DMS153 (cell line): ENCODE measurements at regions not wholly inside any gene's neighbourhood (a gene's known extent, or its start where the extent isn't known, plus 50 kb on each side); places are given as distances from the start of the nearest gene placed in this dataset.

Experiments used
- DNase-seq: peaks from one replicate; lab custom pipeline; 2025; lab: John Stamatoyannopoulos, UW

DNA sequence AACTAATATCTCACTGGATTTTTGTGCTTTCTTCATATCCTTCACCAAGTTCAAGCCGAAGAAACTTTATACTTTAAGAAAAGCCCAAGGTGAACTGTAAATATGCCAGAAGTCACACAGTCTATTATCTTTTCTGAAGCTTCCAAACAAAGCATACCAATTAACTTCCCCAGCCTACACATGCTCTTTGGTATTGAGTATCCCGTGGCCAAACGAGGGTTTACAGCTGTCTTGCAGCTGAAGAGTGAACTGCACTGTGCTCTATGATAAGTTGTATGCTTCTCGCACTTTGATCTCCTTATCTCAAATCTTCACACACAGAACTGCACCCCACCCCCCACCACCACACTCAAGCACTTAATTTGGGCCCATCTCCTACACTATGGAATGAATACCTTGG is 215.6 kb upstream of the VEPH1 start:
- DNase-seq = no peak

DNA sequence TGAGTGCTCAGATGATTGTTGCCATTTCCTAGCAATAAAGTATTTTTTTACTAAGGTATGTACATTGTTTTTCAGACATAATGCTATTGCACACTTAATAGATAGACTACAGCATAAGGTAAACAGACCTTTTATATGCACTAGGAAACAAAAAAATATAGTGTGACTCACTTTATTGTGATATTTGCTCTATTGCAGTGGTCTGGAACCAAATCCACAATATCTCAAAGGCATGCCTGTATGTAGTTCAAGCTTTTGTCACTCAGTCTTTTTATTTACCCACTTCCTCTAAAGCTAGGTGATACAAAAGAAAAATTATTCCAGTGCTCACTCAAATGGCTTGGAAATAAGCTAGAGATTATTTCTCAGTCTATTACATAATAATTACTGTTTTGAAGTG is 209.9 kb upstream of the VEPH1 start:
- DNase-seq = no peak

DNA sequence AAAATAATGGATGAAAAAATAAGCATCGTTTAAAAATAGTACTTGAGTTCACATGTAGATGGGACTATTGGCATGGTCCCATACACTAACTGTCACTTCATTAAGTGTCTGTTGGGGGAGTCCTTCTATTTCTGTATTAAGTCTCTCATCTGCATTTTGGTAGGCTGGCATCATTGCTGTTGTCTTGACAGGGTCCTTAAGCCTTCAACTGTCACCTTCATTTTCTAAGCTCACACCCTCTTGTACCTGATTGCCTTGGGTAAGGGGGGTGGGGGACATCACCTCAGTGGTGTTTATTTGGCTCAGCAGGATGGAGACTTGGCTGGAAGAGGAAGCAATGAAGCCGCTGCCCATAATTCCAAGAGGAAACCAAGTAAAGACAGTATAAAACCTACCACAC is 202.0 kb upstream of the VEPH1 start:
- DNase-seq = no peak

GRCh38 chr3:157700405-157700804 is 197.2 kb upstream of the VEPH1 start:
- no peak for DNase-seq

DNA sequence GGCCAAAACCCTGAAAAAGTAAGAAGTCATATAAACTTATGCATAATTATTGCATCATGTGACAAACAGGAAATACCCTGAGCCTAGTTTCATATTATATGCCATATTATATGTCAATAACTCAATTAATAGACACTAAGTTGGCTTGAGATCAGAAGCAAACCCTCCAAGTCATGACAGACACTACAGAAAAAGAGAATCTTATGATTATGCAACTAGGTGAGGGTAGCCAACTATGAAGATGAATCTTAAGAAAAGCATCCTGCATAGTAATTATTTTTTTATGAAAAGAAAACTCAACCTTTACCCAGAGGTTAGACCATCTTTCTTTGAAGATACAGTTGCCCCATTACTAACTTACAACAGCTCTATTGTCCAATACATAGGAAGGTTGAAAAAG is 192.4 kb upstream of the VEPH1 start:
- no peak for DNase-seq

DNA sequence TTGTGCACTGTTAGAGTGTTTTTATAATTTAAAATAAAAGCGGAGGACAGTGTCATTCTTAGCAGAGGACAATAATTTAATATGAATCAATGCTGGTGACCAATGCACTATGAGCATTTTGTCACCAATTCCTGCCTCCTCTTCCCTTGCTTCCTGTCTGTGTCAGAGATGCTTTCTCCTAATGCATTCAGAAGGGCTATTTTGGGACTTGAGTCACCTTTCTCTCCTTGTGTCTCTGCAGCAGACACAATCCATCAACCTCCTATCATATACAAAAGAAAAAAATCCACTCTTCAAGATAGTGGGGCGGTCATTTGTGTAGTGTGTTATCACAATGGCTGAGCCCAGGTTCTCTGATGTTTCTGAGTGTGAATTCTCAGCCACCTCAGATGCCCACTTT is 191.9 kb upstream of the VEPH1 start:
- DNase-seq = no peak

GRCh38 chr3:157693762-157694161 is 190.5 kb upstream of the VEPH1 start:
- DNase-seq = no peak

GRCh38 chr3:157692468-157692867 is 189.3 kb upstream of the VEPH1 start:
- DNase-seq = no peak

- DNase-seq = no peak
These were observed 180.5 kb upstream of the VEPH1 start for GRCh38 chr3:157683668-157684067.

GRCh38 chr3:157672061-157672460 is 168.8 kb upstream of the VEPH1 start:
- DNase-seq = no peak

DNA sequence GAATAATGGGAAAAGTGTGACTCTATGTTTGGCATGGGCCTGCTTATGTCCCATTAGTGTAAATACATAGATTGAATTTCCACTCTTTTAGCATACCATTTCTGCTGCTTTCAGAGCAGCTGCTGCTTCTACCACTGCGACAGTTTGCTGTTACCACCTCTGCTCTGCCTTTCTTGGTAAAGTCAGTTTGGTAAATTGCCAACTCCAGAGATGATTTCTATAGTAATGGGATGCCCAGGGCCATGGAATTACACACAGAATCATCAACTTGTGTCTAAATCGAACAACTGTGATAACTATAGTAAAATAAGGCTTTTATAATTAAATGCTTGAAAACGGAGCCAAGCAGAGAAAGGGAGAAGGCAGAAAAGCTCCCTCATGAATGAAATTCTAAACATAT is 168.4 kb upstream of the VEPH1 start:
- no peak for DNase-seq

- peak; percentile 31 for DNase-seq
These were observed 166.2 kb upstream of the VEPH1 start for GRCh38 chr3:157669416-157669815.

DNA sequence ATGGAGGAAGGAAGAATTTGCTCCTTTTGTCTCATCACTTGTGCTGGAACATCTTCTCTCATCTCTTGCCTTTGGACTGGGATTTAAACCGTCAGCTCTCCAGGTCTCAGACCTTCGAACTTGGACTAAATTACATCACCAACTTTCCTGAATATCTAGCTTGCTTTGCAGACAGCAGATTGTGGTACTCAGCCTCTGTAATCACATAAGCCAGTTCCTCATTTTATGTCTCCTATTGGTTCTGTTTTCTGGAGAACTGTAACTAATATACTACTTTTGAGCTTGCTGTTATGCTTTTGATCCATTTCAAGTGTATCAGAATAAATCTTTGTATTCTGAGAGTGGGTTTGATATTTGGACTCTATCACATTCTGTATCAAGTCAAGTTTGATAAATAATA is 164.3 kb upstream of the VEPH1 start:
- DNase-seq = no peak

DNA sequence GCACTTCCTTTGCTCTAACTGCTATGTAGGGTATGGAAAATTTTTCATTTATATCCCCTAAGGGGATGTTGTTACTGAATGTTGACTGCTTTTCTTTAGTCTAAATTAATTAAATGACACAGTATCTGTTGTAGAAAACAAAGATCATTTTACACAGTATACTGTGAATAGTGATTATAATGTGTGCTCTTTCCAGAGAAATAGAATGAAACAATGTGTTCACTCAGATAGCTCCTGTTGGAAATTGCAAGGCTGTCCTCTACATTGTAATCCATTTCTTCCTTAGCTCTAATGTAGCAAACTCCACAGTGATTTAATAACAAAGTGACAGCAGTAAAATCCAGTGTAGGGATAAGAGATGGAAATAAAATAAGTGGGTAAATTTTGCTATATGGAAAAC is 159.0 kb upstream of the VEPH1 start:
- DNase-seq = no peak

DNA sequence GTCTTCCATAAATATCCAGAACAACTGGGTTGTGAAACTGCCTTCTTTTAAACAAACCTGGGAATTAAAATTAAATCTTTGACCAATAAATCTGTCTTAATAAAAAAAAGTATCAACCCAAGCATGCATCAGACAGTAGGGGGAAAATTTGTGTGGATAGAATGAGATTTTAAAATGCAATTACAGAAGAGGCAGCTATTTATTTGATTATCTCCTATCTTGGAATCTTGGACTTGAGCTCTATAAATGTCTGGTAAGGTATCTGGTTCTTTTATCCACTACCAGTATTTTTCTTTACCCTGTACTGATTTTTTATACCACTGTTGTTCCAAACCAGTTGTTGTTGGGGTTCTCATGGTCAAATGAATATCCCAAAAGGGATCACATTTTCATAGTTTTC is 157.6 kb upstream of the VEPH1 start:
- no peak for DNase-seq

DNA sequence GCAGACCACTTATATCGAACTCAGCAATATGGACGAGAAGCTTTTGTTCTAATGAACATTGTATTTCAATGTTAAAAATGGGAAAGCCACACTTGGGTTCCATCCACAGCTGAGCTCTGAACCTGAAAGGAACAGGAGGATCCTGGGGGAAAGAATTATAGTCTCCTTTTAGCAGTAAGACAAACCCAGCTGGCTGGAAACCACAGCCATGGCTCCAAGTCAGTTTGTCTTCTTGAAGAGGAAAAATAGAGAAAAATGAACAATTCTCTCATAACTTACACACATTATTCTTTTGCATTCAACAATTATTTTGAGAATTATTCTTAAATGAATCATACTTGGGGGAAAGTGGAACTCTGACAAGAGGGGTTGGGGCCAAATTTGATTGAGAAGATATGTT is 149.2 kb upstream of the VEPH1 start:
- DNase-seq = no peak

GRCh38 chr3:157650699-157651098 is 147.5 kb upstream of the VEPH1 start:
- no peak for DNase-seq

GRCh38 chr3:157650172-157650571 is 147.0 kb upstream of the VEPH1 start:
- no peak for DNase-seq

GRCh38 chr3:157649511-157649910 is 146.3 kb upstream of the VEPH1 start:
- no peak for DNase-seq

- no peak for DNase-seq
These were observed 144.6 kb upstream of the VEPH1 start for GRCh38 chr3:157647820-157648219.

- DNase-seq = no peak
These were observed 136.7 kb upstream of the VEPH1 start for GRCh38 chr3:157639756-157640426.

- no peak for DNase-seq
These were observed 134.7 kb upstream of the VEPH1 start for GRCh38 chr3:157637866-157638265.

DNA sequence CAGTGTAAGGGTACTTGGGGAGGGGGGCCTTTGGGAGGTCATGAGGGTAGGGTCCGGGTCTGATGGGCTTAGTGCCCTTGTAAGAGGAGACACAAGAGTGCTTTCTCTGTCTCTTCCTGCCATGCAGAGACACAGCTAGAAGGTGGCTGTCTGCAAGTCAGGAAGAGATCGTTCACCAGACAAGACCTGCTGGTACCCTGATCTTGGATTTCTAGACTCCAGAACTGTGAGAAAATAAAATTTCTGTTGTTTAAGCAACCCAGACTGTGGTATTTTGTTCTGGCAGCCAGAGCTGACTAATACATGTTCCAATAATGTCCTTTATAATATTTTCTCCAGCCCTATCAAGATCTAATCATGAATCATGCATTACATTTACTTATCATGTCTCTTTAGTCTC is 130.0 kb upstream of the VEPH1 start:
- DNase-seq = no peak

DNA sequence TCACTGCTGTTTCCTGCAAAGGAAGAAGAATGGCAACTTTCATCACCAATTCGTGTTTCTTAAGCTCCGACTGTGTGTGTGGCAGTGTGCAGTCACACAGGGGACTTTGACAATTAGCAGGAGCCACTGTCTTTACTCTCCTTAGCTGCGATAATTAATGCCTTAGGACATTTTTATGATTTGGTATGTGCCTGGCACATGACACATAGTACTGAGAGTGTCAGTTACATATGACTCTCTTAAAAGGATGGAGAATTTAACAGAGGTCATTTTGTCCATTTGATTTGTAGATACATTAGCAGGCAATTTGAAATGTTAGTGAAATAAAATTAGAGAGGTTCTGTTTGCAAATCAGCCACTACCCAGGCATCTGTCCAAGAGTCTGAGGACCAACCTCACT is 128.9 kb upstream of the VEPH1 start:
- no peak for DNase-seq

- no peak for DNase-seq
These were observed 128.3 kb upstream of the VEPH1 start for GRCh38 chr3:157631478-157631877.
